Cerebellar nuclear complex (tissue), 1 donor: ENCODE measurements at regions not wholly inside any gene's neighbourhood (a gene's known extent, or its start where the extent isn't known, plus 50 kb on each side); places are given as distances from the start of the nearest gene placed in this dataset.
A peak's percentile ranks its signal among the peaks of the same experiment; 100 is the strongest.

Experiments used
- DNase-seq, 2 experiments: peaks; one replicate each; lab custom pipeline; 2025; lab: John Stamatoyannopoulos, UW

- DNase-seq, result no peak
Observed at GRCh38 chr13:104321756-104322155, 1255.5 kb upstream of the SLC10A2 start.

- DNase-seq, result no peak
Observed at GRCh38 chr13:104320446-104320845, 1254.2 kb upstream of the SLC10A2 start.

GRCh38 chr13:104318121-104318520 is 1251.9 kb upstream of the SLC10A2 start:
- DNase-seq, result no peak

GRCh38 chr13:104315606-104316005 is 1249.4 kb upstream of the SLC10A2 start:
- no peak for DNase-seq

- DNase-seq, result no peak
Observed at GRCh38 chr13:104314926-104315535, 1248.8 kb upstream of the SLC10A2 start.

- no peak for DNase-seq
Observed at GRCh38 chr13:104314321-104314720, 1248.1 kb upstream of the SLC10A2 start.

GRCh38 chr13:104310861-104311260 is 1244.6 kb upstream of the SLC10A2 start:
- DNase-seq, result no peak

- DNase-seq, result no peak
Observed at GRCh38 chr13:104309431-104309830, 1243.2 kb upstream of the SLC10A2 start.

GRCh38 chr13:104301171-104301975 is 1235.2 kb upstream of the SLC10A2 start:
- no peak for DNase-seq

- no peak for DNase-seq
Observed at GRCh38 chr13:104297075-104297474, 1230.9 kb upstream of the SLC10A2 start.

- DNase-seq, result no peak
Observed at GRCh38 chr13:104296286-104296685, 1230.1 kb upstream of the SLC10A2 start.

- DNase-seq, result no peak
Observed at GRCh38 chr13:104295537-104295936, 1229.3 kb upstream of the SLC10A2 start.

GRCh38 chr13:104289400-104289799 is 1223.2 kb upstream of the SLC10A2 start:
- DNase-seq, result no peak

- no peak for DNase-seq
Observed at GRCh38 chr13:104288496-104288895, 1222.3 kb upstream of the SLC10A2 start.

- no peak for DNase-seq
Observed at GRCh38 chr13:104286566-104287290, 1220.5 kb upstream of the SLC10A2 start.

- DNase-seq, result no peak
Observed at GRCh38 chr13:104281910-104282309, 1215.7 kb upstream of the SLC10A2 start.

- DNase-seq, result no peak
Observed at GRCh38 chr13:104270731-104271130, 1204.5 kb upstream of the SLC10A2 start.

- DNase-seq, result no peak
Observed at GRCh38 chr13:104267206-104267811, 1201.1 kb upstream of the SLC10A2 start.

- DNase-seq, result peak in 1 of 2 experiments; percentile 14
Observed at GRCh38 chr13:104256701-104257100, 1190.5 kb upstream of the SLC10A2 start.

- DNase-seq, result no peak
Observed at GRCh38 chr13:104253063-104253680, 1187.0 kb upstream of the SLC10A2 start.

GRCh38 chr13:104251931-104252330 is 1185.7 kb upstream of the SLC10A2 start:
- DNase-seq, result no peak

GRCh38 chr13:104246955-104247354 is 1180.7 kb upstream of the SLC10A2 start:
- DNase-seq, result no peak
